Activated CD8-positive, alpha-beta T cell treated with anti-CD3 and anti-CD28 coated beads for 36 hours (primary cell): ENCODE measurements at regions not wholly inside any gene's neighbourhood (a gene's known extent, or its start where the extent isn't known, plus 50 kb on each side); places are given as distances from the start of the nearest gene placed in this dataset.

Experiments used
- ATAC-seq: fragments of 200-7000 bp; cut with Tn5 transposase; one replicate; pipeline ENCODE4 v1.10.0; 2021; ENCODE audit warnings: mild to moderate bottlenecking, moderate library complexity
- CTCF ChIA-PET: fragments of 350-600 bp; sonication (Branson Sonifier 250); formaldehyde crosslinking; loops from one replicate; lab custom pipeline; 2021; ENCODE audit warnings: antibody characterized with exemption; lab: Charles Lee
- POLR2A ChIA-PET: fragments of 350-600 bp; sonication (Branson Sonifier 250); formaldehyde crosslinking; loops from one replicate; lab custom pipeline; 2021; ENCODE audit warnings: antibody characterized with exemption; lab: Charles Lee
- DNase-seq: peaks from one replicate; pipeline ENCODE4 v3.0.0-alpha.2; 2020
- H3K27ac Mint-ChIP-seq: one replicate; pipeline ENCODE4 v1.8.0; 2021; ENCODE audit warnings: mild to moderate bottlenecking, mixed read lengths
- H3K27me3 Mint-ChIP-seq: one replicate; pipeline ENCODE4 v1.8.0; 2021; ENCODE audit warnings: mixed read lengths
- H3K36me3 Mint-ChIP-seq: one replicate; pipeline ENCODE4 v1.8.0; 2021; ENCODE audit warnings: low read depth, mixed read lengths
- H3K4me1 Mint-ChIP-seq: one replicate; pipeline ENCODE4 v1.8.0; 2021; ENCODE audit warnings: low read depth, mixed read lengths
- H3K4me3 Mint-ChIP-seq: one replicate; pipeline ENCODE4 v1.8.0; 2021; ENCODE audit warnings: mild to moderate bottlenecking, moderate library complexity, mixed read lengths
- H3K9me3 Mint-ChIP-seq: one replicate; pipeline ENCODE4 v1.8.0; 2021; ENCODE audit warnings: mixed read lengths
- CTCF ChIP-seq: fragments of 200-600 bp; IDR thresholded peaks from one replicate; pipeline ENCODE4 v1.8.0; 2022; ENCODE audit warnings: antibody characterized with exemption, mild to moderate bottlenecking
- intact Hi-C: fragments of 100-400 bp; cut with micrococcal nuclease; formaldehyde crosslinking; loops from one replicate; pipeline ENCODE4 v1.10.0; 2022

DNA sequence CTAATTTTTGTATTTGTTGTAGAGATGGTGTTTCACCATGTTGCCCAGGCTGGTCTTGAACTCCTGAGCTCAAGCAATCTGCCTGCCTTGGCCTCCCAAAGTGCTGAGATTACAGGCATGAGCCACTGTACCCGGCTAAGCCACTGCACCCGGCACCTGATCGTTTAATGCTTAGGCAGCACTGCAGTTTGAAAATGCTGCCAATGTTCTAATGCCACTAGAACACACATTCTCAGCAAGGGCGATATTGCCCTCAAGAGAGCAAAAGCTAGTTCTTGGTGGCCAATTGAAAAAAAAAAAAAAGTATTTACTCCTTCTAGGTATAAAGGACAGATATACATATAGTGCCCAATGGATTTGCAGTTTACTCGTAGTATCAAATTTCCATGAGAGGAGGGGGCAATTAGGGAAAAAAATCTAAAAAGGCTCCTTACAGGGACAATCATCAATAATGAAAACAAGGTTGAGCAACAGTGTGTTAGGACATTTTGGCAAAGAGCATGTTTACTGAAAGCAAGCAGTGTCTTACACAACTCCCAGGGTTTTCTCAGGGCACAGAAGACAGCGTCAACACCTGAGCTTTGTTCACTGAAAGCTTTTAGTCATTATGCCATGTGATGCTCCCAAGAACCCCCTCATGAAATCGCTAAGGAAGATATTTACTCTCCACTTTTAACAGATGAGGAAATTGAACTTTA is 199.9 kb upstream of the PKDCC start:
- CTCF ChIA-PET: interaction anchor here (4.2 kb wide), 1 partner anchor 21 kb away, joined by 17 read pairs; no protein-coding TSS in a partner anchor
- DNase-seq (no peak), ATAC-seq (no peak)
- intact Hi-C loops: no loop called here
- no peaks in the 10 kb centered on the region for H3K36me3 Mint-ChIP-seq
- no peaks in the 10 kb centered on the region for H3K9me3 Mint-ChIP-seq
- peaks cover 13% of the 10 kb centered on the region for H3K27me3 Mint-ChIP-seq
- H3K4me3 Mint-ChIP-seq: no peak overlapping the region
- TF ChIP-seq CTCF: no peak
- H3K27ac Mint-ChIP-seq: no peak overlapping the region
- POLR2A ChIA-PET: no interaction called here
- no peaks in the 10 kb centered on the region for H3K4me1 Mint-ChIP-seq

DNA sequence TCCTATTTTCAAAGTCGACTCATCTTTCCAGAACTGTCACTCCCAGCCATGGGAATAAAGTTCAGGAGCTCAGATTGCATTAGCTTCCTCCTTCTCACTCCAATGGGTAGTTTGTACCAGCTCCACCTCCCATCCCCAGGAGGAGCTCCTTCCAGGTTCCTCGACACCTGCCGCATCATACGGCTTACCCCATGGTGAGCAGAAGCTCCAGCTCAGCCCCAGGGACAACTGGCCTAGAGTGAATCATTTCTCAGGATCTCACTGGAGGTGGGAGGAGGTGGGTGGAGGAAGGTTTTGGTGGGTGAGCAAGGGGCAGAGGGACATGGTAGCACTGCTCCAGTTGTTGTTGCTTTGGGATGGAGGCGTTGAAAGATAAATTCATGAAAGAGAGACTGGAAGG is 196.3 kb upstream of the PKDCC start:
- H3K27ac Mint-ChIP-seq: no peak overlapping the region
- no peak for TF ChIP-seq CTCF
- DNase-seq (no peak), ATAC-seq (no peak)
- no peak overlapping the region for H3K4me3 Mint-ChIP-seq
- intact Hi-C loops: no loop called here
- H3K9me3 Mint-ChIP-seq: no peaks in the 10 kb centered on the region
- H3K4me1 Mint-ChIP-seq: peaks cover 4% of the 10 kb centered on the region
- H3K36me3 Mint-ChIP-seq: no peaks in the 10 kb centered on the region
- ChIA-PET CTCF (interaction anchor here (1.0 to 9.2 kb wide), 4 partner anchors 9 to 477 kb away, joined by 3 to 73 read pairs (median 60); no protein-coding TSS in a partner anchor), POLR2A (interaction anchor here (2.8 kb wide), 1 partner anchor 11 kb away, joined by 9 read pairs; no protein-coding TSS in a partner anchor)
- peaks cover 13% of the 10 kb centered on the region for H3K27me3 Mint-ChIP-seq

DNA sequence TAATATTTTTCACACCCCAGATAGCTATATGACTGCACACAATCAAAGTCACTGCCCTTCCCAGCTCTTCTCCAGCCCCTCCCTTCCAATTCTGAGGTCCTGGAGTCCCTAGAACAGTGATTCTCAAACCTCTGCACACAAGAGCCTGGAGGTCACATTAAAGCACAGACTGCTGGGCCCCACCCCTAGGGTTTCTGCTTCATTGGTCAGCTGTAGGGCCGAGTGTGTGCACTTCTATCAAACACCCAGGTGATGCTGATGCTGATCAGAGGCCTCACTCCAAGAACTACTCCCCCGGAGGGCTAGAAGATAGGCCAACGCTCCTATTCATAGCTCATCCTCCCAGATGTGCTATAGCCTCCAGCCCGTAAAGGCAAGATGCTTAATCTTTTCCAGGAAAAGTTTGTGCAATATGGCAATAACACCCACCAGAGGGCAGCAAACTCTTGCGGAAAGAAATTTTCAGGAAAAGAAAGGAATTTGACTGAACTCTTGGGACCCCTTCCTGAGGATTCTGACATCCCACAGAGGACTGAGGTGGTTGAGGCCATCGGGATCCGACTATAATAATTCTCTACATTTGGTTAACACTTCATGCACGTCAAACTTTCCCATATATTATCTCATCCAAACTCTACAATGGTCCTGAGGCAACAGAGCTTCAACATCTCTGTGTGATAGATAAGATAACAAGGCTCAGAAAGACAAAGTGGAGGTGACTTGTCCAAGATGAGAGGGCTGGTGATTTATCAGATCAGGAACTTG is 194.2 kb upstream of the PKDCC start:
- Mint-ChIP-seq H3K9me3 (no peaks in the 10 kb centered on the region), H3K27ac (no peak overlapping the region), H3K4me3 (no peak overlapping the region), H3K36me3 (no peaks in the 10 kb centered on the region), H3K27me3 (peaks cover 4% of the 10 kb centered on the region), H3K4me1 (peaks cover 4% of the 10 kb centered on the region)
- peak; percentile 20 for ATAC-seq
- peak; percentile 75 for TF ChIP-seq CTCF
- CTCF ChIA-PET: interaction anchor here (0.8 to 9.2 kb wide), 14 partner anchors 11 to 507 kb away, joined by 3 to 73 read pairs (median 4); no protein-coding TSS in a partner anchor
- intact Hi-C loops: no loop called here
- POLR2A ChIA-PET: interaction anchor here (1.0 to 1.8 kb wide), 2 partner anchors 12 to 80 kb away, joined by 3 to 8 read pairs; no protein-coding TSS in a partner anchor
- peak; percentile 9 for DNase-seq

GRCh38 chr2:41854227-41854626 is 193.6 kb upstream of the PKDCC start:
- peaks cover 4% of the 10 kb centered on the region for H3K4me1 Mint-ChIP-seq
- DNase-seq (peak; percentile 5), ATAC-seq (peak; percentile 86)
- intact Hi-C loops: no loop called here
- ChIA-PET POLR2A (interaction anchor here (1.0 to 1.8 kb wide), 2 partner anchors 13 to 79 kb away, joined by 3 to 8 read pairs; no protein-coding TSS in a partner anchor), CTCF (interaction anchor here (1.0 to 9.2 kb wide), 11 partner anchors 12 to 474 kb away, joined by 3 to 73 read pairs (median 7); no protein-coding TSS in a partner anchor)
- H3K27ac Mint-ChIP-seq: no peak overlapping the region
- peaks cover 4% of the 10 kb centered on the region for H3K27me3 Mint-ChIP-seq
- H3K9me3 Mint-ChIP-seq: no peaks in the 10 kb centered on the region
- no peak for TF ChIP-seq CTCF
- no peak overlapping the region for H3K4me3 Mint-ChIP-seq
- no peaks in the 10 kb centered on the region for H3K36me3 Mint-ChIP-seq
